Dermis blood vessel endothelial cell (primary cell): ENCODE measurements at regions not wholly inside any gene's neighbourhood (a gene's known extent, or its start where the extent isn't known, plus 50 kb on each side); places are given as distances from the start of the nearest gene placed in this dataset.

Experiments used
- DNase-seq: peaks from one replicate; pipeline ENCODE4 v3.0.0; 2010

DNA sequence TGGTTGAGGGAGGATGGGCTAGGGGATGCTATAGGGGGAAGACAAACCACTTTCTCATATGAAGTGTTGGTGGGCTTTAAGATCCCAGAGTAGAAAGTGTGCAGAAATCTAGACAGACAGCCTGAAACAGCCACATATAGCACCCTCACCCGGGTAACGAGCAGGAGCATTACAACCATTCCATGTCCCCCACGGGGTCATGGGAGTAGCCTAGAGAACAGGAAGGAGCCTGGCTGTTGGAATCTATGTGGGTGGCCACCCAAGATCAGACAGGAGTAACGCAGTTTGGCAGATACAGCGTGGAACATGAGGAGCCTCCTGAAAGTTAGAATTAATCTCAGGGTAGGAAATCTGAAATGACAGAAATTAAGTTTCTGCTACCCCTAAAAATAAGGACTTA, 146.1 kb upstream of the RAI14 start:
- DNase-seq = no peak

DNA sequence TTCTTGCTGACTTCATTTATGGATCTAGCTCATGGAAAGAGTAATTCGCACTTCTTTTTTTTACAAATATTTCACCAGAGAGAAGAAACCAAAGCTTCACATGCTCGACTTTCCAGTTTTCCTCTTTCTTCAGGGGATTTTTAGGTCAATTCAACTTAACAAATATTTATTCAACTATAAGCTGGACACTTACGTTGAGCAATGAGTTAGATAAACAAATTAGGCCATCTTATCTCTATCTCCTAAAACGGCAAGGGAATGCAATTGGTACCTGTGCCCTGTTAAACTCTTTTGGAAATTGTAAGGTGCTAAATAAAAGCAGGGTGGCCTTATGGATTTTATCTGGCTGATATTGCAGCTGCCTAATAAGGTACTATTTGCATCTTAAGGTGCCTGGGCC, 145.1 kb upstream of the RAI14 start:
- DNase-seq = no peak

DNA sequence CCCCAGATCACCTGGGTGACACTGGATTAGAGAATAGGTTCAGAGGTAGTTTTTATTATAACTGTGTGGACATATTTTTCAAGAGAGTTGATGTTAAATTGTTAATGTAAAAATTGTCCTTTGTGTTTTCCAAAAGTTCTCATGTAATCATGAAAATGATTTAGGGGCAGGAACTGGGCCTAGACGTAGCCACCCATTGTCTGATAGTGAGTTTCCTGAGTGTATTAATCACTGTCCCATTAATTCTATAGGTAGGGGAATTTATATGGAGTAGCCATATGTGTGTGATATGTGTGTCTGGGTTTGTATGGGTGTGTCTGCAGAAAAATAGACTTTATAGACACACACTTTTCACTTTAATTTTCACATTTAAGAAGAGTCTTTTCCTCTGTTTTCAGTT, 144.6 kb upstream of the RAI14 start:
- peak; percentile 33 for DNase-seq

DNA sequence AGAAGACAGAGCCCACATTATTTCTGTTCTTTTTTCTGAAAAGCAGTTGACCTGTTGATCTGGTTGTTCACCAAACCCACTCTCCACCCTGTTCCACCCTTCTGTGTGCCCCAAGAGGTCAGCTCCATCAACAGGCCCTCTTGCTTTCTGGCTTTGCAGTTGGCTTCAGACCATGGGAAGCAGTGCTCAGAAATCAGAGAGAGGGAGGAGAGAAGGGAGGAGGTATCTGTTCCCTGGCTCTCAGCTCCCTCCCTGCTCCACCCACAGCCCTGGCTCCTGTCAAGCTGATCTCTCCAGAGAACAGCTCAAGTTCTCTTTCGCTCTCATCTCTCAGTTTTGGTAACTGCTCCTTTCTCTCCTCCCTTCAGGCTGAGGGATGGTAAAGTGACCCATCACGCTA, 144.2 kb upstream of the RAI14 start:
- no peak for DNase-seq

DNA sequence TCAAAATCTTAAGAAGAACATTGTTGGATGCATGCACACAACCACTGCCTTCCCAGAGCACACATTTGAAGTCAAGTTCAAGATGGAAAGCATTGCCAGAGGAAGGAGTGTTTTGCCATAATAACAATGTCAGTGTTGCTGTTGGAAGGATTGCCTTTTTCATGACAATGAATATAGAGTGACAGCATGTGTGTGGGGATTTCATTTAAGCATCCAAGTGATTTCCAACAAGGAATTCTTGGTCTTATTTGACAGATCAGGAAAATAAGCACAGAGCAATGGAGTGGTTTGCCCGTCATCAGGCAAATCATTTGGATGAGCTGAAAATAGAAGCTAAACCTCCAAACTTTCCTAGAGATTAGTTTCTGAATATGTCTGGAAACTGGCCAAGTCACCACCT, 140.0 kb upstream of the RAI14 start:
- no peak for DNase-seq

DNA sequence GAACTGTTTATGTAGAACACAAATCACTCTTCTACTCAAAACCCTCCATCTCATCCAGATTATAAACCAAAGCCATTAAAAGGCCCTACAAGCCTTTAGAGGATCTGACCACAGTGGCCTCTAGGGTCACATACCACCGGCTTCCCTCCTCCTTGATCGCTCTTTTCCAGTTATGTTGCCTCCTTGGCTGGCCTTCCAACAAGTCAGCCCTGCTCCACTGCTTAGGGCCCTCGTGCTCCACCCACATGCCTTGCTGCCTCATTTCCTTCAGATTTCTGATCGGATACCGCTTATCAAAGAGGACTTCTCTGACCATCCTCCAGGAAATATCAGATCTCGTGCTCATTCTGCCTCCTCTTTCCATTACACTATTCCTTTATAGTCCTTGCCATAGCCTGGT, 139.4 kb upstream of the RAI14 start:
- DNase-seq = peak; percentile 65

DNA sequence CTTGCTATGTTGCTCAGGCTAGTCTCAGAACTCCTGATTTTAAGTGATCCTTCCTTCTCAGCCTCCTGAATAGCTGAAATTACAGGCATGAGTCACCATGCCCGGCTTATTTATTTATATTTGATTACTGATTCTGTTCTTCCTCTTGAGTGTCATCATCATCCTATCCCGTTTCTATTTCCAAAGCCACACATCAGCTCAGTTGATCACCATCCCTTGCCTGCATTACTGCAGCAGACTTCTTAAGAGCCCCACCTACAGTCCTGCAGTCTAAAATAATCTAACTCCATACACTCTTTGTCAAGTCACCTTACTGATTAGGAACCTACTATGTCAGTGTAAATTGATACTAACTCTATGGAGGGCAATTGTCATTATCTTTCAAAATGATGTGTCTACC, 138.9 kb upstream of the RAI14 start:
- DNase-seq = peak; percentile 58

DNA sequence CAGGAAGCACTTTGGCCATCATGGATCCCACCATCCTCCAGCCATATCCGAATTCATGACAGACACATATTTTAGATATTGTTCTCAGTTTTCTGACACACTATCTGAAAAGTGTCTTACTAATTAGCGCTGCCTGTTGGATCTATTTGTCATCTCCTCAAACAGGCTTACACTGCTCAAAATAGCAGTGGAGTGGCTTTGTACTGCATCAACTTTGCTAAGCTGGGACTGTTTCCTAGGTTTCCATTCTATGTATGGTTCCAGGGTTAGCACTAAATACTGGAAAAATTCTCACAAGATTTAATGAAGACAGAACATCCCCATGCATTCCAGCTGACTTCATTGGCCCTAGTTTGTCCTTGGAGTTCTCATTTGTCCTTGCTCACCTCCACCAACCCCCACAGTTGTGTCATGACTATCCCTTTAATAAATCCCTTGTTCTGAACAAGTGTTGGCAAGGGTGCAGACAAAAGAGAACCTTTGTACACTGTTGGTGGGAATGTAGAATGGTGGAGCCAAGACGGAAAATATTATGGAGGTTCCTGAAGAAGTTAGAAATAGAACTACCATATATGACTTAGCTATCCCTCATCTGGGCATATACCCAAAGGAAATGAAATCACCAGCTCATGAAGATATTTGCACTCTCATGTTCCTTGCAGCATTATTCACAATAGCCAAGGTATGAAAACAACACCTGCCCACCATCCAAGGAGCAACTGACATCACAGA, 136.5 kb upstream of the RAI14 start:
- DNase-seq = peak; percentile 89

DNA sequence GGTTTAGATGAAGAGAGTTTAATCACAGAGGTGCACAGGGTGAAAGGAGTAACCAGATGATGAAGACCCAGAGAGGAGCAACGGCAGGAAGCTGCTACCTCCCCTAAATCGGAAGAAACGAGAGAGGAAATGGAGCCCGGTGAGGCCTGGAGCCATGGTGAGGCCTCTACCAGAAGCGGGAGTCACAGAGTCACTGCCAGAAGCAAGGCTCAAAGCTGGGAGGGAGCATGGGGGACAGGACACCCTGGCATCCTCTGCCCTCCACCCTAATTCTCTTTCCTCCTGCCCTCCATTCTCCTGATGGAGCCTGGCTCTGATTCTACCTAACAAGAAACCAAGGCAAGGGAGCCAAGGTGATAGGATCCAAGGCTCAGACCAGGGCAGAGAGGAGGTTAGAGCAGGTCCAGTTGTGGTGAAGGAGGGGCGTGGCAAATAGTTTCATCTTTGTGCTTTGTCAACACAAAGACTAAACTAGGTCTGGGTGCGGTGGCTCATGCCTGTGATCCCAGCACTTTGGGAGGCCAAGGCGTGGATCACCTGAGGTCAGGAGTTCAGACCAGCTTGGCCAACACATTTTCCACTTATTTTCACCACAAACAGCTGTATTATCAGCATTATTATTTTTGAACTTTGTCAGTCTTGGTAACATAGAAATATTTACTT, 134.4 kb upstream of the RAI14 start:
- DNase-seq = no peak

DNA sequence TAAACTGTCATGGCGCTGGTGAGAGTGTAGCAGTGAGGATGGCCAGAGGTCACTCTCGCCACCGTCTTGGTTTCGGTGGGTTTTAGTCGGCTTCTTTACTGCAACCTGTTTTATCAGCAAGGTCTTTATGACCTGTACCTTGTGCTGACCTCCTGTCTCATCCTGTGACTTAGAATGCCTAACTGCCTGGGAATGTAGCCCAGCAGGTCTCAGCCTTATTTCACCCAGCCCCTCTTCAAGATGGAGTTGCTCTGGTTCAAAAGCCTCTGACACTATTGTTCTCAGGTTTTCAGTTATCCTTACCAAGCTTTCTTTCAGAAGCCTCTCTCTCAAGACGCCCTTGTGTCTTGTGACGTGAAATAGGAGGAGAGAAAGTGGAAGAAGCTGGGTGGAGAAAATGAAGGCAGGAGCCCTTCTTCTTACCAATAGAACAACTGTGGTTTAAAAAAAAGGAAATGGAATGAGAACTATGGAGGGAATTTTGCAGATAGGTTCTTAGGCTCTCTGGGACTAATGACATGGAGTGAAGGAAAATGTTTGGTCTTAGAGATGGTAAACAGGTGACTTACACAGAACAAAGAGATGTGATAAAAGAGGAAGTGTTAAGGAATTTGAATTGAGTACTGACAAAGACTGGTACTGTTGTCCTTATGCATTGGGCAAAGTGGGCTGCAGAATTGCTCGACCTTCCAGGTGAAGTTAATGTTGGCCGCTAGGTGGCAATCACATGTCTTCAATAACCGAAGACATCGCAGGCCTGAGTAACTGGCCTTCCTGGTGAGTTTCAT, 133.3 kb upstream of the RAI14 start:
- DNase-seq = peak; percentile 95

DNA sequence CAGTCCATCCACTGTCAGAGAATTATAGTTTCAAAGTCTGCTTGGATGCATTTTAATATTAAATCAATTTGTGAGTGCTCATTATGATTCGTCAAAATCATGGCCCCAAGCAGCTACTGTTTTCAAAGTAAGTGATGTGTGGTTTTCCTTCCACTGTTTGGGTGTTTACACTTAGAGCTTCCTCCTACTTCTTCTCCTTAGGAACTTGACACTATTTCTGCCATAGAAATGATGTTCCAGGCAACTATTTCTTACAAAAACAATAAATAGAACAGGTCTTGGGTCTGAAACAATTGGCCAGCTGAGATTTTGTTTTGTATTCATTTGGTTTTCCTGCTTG, 132.8 kb upstream of the RAI14 start:
- DNase-seq = no peak

DNA sequence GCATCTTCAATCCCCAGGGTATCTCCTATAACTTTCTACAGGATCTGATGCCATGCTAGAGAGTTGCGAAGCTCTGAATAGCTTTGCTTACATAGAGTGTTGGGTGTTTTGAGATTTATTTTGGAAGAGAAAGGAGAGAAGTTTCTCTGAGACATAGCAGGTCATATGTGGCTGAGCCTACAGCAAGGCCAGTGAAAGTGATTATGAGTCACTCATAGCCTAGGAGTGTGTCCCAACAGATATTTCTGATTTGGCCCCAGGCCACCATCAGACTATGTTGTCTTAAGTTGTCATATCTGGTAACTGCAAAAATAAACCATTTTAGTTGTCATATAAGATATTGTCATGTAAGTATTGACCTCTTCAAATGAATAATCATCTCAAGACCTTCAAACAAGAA, 132.0 kb upstream of the RAI14 start:
- peak; percentile 80 for DNase-seq

DNA sequence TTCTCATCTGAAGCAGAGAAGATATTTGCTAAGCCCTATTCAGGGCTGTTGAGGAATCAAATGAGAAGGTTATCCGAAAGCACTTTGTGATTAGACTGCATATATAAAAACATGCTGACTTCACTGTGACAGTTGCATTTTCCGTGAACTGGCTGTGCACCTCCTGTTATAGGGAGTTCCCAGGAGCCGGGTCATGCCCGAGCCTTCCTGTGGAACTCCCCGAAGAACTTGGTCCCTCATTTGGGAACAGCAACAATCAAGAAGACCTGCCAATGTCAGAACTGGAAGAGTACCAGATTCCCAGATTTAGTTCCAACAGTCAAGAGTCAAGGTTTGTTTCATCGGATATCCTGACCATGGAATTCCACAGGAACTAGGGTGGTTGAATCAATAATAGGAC, 130.4 kb upstream of the RAI14 start:
- DNase-seq = peak; percentile 86

DNA sequence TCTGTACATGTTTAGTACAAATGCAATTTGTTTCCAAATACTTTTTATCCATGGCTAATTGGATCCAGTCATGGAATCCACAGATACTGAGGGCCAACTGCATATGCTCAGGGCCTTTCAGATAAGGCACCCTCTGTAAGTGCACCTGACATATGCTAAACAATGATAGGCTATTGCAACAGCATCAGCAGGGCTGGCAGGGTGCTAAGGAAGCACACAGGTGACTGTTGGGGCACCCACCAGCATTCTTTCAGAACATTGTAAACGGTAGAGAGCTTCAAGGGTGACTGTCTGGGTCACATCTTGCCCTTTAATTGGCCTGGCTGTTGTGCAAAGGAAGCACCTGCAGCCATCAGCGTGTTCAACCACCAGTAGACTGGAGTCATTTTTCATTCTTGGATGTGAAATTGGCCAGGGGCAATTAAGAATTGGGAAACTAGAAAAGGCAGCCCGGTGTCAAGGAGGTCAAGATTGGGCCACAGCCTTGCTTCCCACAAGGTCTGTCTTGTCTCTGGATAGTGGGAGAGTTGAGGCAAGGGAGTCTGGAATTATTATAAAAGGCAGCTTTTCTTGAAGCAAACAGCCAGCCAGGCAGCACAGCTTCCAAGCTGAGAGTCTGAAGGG, 129.3 kb upstream of the RAI14 start:
- DNase-seq = peak; percentile 91

DNA sequence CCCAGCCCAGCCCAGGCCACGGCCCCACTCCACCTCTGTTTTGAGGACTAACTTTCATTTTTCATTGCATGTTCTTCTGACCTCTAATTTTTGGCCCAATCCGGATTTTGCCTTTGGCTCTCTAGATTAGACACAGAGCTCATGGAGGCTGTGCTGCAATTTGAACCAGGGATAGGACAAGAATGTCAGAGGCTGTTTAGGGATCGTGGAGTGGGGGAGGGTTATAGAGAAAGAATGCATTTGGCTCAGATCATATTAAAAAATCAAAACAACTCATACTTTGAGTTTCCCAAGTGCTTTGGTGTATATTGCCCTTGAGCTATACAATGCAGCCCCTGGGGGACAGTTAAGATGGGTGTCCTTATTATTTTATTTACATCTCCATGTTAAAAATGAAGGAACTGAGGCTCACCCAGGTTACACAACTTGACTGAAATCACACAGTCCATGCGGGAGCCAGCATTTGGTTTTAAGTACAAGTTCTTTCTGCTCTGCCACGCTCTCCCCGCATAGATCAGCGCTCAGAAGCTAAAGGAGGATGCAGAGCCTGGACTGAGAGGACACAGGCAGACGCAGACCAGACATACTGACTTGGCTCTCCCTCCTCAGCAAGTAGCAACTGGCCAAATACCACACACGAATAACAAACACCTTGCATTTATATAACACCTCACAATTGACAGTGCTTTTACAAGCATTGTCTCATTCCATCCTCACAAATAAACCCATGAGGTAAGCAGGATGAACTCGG, 126.4 kb upstream of the RAI14 start:
- no peak for DNase-seq

DNA sequence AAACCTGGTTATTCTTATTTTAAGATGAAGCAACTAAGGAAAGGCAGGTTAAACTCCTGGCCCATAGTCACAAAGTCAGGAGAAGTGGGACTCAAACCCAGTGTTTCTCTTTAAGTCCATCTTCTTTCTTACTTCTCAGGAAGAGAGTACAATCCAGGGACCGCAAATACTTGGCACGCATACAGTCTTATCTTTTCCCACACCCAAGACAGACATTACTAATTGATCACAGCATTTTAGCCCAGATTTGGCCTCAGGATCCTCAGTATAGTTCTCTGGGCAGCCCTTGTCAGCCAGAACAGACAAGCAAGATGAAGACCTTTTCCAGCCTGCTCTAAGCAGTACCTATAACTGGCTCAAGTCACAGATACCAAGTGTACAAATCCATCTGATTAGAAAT, 125.5 kb upstream of the RAI14 start:
- peak; percentile 62 for DNase-seq

DNA sequence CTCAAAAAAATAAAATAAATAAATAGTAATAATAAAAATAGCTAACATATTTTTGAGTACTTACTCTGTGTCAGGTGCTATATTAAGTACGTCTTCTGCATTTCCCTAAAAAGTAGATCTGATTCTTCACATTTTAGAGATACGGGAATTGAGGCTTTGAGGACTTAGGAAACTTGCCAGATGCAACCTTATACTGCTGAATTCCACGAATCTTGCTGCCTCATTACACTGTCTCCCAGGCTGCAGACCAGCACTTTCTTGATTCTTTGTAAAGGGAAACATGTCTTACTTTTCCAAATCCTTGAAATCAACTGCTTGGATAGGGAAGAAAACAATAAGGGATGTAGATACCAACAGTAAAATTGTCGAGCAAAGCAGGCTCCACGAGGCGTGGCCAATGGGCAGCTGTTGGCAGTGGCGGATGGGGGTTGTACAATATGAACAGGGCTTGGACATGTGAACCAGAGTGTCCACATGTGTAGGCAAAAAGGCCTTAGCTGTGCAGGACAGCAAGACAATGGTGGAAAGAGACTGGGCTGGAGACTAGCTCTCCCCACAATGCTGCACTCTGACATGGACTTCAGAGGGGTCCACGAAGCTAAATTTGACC, 124.3 kb upstream of the RAI14 start:
- DNase-seq = no peak

DNA sequence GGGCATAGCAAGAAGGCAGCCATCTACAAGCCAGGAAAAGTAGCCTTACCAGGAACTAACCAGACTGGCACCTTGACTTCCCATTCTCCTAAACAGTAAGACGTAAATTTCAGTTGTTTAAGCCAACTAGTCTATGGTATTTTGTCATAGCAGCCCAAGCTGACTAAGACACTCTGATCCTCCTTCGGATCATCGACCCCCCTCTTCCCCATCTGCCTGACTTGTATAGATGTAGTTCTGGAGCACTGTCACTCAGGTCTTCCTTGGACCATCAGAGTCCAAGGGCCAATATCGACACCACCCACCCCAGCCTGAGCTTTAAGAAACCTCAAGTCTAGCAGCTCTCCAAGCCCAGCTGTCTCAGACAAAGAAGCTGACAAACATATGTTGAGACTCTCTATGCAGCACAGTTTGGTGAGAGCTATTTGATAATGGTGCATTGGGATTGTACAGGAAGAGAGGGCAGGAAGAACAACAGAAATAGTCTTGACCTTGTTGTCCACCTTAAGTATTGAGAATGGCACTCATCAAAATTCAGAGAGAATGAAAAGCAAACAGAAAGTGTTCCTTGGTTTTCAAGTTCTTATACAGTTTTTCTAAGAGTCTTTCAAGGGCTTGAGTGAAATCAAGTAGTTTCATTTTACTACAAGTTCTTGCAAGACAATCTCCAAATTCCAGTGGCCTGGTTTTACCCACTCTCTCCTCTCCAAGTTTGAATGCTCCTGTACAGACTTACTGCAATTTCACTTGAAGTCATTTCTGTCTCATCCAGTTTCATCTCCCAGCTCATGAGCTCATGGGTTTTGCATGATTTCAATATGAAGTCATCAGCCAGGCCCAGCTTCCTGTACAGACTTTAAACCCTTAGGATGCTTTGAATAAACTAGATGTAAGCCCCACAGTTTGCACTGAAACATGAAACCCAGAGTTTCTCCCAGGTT, 122.3 kb upstream of the RAI14 start:
- peak; percentile 58 for DNase-seq

DNA sequence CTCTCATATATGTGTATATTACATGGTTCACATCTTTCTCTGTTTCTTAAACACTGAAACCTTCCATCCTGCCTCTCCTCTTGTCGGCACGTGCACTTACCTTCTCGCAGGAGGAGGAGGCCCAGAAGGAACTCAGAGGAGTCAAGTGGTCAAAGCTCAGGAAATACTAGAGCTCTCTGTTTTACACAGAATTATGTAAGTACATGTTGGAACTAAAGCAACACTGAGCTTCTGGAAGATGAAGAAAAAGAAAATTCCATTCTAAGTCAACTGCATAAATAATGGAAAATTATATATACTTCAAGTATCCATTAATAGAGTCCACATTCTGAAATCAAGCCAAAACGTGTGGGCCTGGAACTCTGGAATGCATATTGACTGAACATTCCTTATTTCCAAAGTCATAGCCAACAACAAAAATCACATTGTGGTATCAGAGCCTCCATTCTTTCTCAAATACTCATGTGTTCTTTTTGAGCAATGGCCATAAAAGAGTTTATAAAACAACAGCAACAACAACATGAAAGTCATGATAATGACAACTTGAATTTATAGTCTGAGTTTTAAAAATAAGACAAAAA, 121.5 kb upstream of the RAI14 start:
- DNase-seq = peak; percentile 63

DNA sequence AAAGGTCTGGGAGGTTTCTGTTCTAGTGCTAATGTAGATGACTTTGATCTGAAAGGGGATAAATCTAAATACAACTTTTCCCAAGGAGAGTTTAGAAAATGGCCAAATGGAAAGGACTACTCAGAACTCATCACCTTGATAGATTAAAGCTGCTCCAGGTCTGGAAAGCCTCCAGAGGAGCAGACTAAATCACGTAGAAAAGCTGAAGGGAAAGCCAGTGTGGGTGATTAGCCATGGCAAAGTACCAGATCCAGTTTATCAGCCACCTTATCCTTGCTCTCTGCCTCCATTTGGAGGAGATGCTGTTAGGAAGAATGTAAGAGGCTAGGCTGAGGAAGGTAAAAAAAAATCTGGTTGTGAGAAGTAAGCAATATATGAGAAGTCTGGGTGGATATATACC, 120.7 kb upstream of the RAI14 start:
- DNase-seq = no peak
